ENCODE measurements at regions not wholly inside any gene's neighbourhood (a gene's known extent, or its start where the extent isn't known, plus 50 kb on each side); places are given as distances from the start of the nearest gene placed in this dataset.

DNA sequence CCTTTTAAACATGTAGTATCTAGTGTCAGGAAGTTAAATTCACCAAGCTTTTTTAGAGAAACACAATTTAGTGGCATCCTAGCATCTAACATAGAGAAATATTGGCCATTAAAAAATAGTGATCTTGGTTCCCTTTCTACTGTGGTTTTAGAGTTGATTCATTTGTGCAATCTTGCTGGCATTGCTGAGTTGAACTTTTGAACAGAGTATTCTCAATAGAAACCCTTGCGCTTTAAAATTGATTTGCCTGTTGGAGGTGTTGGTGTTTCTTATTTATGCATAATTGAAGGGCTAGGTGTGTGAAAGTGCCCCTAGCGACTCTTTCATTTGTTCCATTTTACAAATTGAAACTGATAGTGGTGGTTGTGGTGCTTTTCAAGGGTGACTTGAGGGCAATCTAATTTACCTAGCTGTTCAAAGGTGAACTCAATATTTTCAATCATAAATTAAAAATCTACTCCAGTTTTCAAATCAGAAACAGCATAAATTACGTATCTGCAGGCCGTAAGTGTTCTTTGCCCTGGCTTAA, 73.0 kb upstream of the MPDZ start (continued):
- TF ChIP-seq, protein P1, sequence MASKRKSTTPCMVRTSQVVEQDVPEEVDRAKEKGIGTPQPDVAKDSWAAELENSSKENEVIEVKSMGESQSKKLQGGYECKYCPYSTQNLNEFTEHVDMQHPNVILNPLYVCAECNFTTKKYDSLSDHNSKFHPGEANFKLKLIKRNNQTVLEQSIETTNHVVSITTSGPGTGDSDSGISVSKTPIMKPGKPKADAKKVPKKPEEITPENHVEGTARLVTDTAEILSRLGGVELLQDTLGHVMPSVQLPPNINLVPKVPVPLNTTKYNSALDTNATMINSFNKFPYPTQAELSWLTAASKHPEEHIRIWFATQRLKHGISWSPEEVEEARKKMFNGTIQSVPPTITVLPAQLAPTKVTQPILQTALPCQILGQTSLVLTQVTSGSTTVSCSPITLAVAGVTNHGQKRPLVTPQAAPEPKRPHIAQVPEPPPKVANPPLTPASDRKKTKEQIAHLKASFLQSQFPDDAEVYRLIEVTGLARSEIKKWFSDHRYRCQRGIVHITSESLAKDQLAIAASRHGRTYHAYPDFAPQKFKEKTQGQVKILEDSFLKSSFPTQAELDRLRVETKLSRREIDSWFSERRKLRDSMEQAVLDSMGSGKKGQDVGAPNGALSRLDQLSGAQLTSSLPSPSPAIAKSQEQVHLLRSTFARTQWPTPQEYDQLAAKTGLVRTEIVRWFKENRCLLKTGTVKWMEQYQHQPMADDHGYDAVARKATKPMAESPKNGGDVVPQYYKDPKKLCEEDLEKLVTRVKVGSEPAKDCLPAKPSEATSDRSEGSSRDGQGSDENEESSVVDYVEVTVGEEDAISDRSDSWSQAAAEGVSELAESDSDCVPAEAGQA (IDR thresholded peaks at IDR 0.05; ENCODE audit: low read depth), result no peak
- TF ChIP-seq, protein P1 (CRISPR knock-in tag; IDR thresholded peaks at IDR 0.05; ENCODE audit: borderline replicate concordance), result no peak

DNA sequence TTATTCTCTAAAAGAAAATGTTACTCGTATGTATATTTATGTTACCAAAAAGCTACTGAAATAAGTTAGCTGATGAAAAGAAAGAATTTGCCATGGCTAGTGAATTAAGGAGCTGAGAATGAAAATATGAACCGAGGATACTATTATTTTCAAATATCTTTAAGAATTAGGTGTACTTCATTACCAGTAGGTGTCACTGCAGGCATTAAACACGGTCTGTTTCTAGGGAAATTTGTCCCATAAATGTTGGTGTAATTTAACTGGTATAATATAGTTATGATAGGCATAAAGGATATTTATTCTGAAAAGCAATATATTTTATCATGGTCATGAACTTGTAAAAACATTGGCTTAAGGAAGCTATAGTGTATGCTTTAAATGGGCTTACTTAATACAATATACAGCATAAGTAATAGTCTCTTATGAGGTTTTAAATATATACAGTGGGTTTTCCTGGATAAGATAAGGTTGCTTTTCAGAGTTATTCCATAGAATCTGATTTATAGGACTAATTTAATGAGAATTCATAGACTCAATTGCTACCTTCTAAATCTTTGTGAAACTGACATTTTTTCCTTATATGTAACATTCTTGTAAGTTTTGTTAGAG, 72.4 kb upstream of the MPDZ start:
- CTCF ChIA-PET (ENCODE audit: low intra/inter-chr PET ratio, low total read pairs), result no interaction called here
- in situ Hi-C loops (cut with HindIII; ENCODE audit: extremely low pct_ligation_motif_present, low pct_unique_long_range_greater_than_20kb), result no loop called here

More for the DNA sequence above, 72.4 kb upstream of the MPDZ start:
- intact Hi-C loops (cut with micrococcal nuclease; ENCODE audit: unreplicated experiment), result loop anchor here (2.0 to 10.0 kb wide), 4 partner anchors 137 to 1075 kb away; no protein-coding TSS in a partner anchor
- no peaks in the 10 kb centered on the region for H3K9me3 ChIP-seq (ENCODE audit: low read length)
- no TSS peak for BruUV-seq (replicated peaks)
- H3K4me3 ChIP-seq (replicated peaks in 1 of 3; ENCODE audit: insufficient read depth in 1 of 3, low read depth in 2 of 3, low read length in 3 of 3), result no peak overlapping the region
- H4K20me1 ChIP-seq (ENCODE audit: insufficient read depth, low read length), result no peaks in the 10 kb centered on the region
- H2AFZ ChIP-seq (ENCODE audit: low read length), result no peak overlapping the region
- TF ChIP-seq STAG1 (CRISPR knock-in tag; IDR thresholded peaks at IDR 0.05) (peak; percentile 68), ZNF784 (CRISPR knock-in tag; IDR thresholded peaks at IDR 0.05; ENCODE audit: borderline replicate concordance) (no peak), SMC3 (IDR thresholded peaks at IDR 0.05; ENCODE audit: low read length) (peak; percentile 31; the same call in 1 of the 2 replicates), CTCF (CRISPR knock-in tag; IDR thresholded peaks at IDR 0.05) (peak; percentile 49; the same call in 1 of the 2 replicates)
- H3K27me3 ChIP-seq (ENCODE audit: control insufficient read depth in 1 of 2, insufficient read depth in 2 of 2, low read length in 2 of 2), result no peaks in the 10 kb centered on the region
- no peaks in the 10 kb centered on the region for H3K36me3 ChIP-seq (replicated peaks in 1 of 2; ENCODE audit: control insufficient read depth in 1 of 2, insufficient read depth in 2 of 2, low read length in 2 of 2)
- H3K9ac ChIP-seq (ENCODE audit: insufficient read depth, low read depth, low read length), result no peak overlapping the region
- no peaks in the 10 kb centered on the region for H3K79me2 ChIP-seq (ENCODE audit: insufficient read depth, low read length)
- ATAC-seq, result no peak
- H3K4me1 ChIP-seq (ENCODE audit: insufficient read depth, low read length), result no peaks in the 10 kb centered on the region
- WGBS (ENCODE audit: low lambda C conversion rate), result 0% methylated on average over 3 of the region's 3 CpGs
- peak; percentile 23 for DNase-seq (ENCODE audit: low spot score)
- no peak overlapping the region for H3K4me2 ChIP-seq (ENCODE audit: low read depth, low read length)
- H3K27ac ChIP-seq (ENCODE audit: extremely low read length, insufficient read depth, low read length), result no peak overlapping the region
- peak; percentile 28 for FAIRE-seq
- POLR2A ChIA-PET, result no interaction called here
